Activated CD8-positive, alpha-beta memory T cell treated with anti-CD3 and anti-CD28 coated beads for 1 hour (primary cell): ENCODE measurements at regions not wholly inside any gene's neighbourhood (a gene's known extent, or its start where the extent isn't known, plus 50 kb on each side); places are given as distances from the start of the nearest gene placed in this dataset.

Experiments used
- DNase-seq, 2 donors: peaks; one replicate each; pipeline ENCODE4 v3.0.0-alpha.2; 2020; ENCODE audit warnings: low read depth in 1 of 2; ENCODE audit errors: extremely low read depth in 1 of 2

DNA sequence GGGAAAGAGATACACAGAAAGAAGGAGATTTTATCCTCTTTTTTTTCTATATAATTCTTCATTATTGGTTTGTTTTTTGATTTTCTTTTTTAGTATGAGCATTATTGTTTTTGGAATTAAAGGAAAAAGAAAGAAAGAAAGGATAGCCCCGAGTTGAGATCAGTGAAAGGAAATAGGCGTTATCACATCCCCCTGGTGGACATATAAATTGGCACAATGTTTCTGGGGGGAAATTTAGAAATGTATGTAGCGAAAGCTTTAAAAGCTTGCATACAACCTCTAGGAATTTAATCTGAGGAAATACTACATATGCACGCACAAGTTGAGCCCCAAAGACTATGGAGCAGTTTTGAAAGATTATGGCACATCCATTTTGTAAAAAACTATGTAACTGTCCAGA is 226.3 kb upstream of the LDB2 start:
- DNase-seq: no peak

GRCh38 chr4:17120761-17121160 is 222.3 kb upstream of the LDB2 start:
- no peak for DNase-seq

DNA sequence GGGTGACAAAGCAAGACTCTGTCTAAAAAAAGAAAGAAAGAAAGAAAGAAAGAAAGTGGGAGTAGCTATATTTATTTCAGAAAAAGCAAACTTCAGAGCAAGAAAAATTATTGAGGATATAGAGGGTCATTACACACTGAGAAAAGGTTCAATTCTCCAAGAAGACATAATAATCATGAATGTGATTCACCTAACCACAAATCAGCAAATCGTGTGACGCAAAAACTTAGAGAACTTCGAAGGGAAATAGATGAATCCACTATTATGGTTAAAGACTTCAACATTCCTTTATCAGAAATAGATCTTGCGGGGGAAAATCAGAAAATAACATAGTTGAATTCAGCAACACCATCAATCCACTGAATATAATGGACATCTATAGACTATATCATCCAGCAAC is 219.3 kb upstream of the LDB2 start:
- no peak for DNase-seq

DNA sequence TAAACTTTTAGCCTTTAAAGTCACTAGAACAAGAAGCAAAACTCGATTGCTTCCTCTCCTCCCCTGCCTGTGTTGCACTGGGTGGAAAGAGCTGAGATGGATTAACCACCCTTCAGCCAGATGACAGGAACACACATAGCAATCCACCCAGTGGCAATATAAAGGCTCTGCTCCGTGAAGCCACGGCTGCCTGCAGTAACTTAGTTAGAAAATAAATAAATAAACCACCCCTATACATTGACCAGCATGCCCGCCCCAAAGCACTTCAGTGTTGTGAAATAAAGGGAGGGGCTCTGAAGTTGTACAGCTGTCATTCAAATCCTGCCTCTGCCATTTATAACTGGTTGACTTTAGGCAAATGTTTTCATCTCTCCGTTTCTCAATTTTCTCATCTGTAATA is 217.1 kb upstream of the LDB2 start:
- no peak for DNase-seq

DNA sequence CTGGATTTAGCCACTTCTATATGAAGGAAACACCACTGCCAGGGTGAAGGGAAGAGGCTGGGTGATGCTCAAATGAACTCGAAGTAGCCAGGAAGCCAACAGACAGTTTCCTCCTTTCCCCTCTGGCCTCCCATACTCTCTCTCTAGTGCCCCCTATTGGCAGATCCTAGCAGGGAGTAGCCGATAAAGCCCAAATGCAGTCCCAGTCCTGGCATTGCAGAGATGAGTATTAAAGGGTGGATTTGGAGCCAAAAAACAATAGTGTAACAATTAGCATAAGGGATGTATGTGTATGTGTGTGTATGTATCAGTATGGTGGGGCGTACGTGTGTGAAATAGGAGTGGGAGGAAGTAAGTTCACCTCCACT is 213.8 kb upstream of the LDB2 start:
- DNase-seq: no peak

GRCh38 chr4:17109126-17109525 is 210.7 kb upstream of the LDB2 start:
- DNase-seq: no peak

- DNase-seq: no peak
Measured at GRCh38 chr4:17103231-17103630, 204.8 kb upstream of the LDB2 start.

DNA sequence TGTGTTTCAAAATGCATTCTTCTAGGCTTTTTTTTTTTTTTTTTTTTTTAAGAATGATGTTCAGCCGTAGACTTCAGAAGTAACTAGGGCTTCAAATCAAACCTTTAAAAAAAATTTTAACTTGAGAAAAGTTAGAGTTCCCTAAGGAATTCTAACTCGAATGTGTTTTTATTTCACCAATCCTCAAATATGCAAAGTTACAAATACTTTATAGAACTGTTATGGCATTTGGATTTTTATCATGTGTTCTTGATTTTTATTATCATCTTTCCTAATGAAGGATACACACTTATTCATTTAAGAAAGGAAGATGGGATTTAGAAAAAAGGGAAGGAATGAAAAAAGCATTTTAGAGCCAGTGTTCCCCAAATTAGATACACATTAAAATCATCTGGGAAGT is 200.6 kb upstream of the LDB2 start:
- no peak for DNase-seq

DNA sequence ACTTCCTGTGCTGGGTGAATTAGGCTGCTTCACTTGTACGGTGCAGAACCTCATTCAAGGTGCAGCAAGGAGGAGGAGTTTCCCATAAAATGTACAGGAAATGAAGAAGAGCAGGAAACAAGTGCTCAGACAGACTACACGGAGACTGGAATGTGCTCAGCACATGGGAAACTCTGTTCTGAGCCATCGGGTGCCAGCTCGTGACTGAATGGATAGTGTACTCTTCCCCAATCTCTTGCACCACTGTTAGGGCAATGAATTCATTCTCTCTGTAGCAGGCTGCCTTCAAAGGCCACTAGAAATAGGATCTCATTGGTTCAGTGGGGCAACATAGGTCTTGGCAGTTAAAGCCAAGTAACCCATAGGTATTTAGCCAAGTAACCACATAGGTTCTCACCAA is 200.0 kb upstream of the LDB2 start:
- no peak for DNase-seq

DNA sequence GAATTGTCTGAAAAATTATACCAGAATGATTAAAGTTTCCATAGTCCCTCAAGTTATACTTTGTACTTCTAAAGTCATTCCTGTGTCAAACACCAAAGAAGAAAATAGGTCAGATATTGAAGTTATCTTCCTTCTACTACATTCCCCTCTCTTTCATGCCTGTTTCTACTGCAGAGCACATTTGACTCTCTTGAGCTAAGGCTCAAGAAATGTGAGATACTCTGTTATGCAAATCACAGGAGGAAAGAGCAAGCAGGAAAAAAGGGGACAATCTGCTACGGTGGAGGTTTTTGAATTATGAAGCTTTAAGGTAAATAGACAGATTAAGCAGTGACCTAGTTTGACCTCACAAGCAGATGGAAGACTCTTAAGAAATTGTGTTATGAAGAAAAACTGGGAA is 198.9 kb upstream of the LDB2 start:
- no peak for DNase-seq

GRCh38 chr4:17096692-17097091 is 198.2 kb upstream of the LDB2 start:
- no peak for DNase-seq

DNA sequence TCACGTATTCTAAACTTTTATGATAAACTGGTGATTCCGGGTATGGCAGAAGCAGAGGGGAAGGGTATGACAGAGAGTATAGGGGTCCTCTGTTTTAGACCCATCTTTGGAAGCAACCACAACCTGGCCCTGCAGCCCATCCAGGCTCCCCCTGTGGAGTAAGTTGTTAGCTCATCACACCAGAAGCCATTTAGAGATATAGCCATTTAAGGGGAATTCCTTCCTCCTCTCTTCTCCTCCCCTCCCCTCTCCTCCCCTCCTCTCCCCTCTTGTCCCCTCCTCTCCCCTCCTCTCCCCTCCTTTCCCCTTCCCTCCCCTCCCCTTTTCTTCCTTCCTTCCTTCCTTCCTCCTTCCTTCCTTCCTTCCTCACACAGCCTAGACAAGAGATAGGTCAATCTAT is 197.3 kb upstream of the LDB2 start:
- DNase-seq: no peak

GRCh38 chr4:17094876-17095210 is 196.4 kb upstream of the LDB2 start:
- no peak for DNase-seq

DNA sequence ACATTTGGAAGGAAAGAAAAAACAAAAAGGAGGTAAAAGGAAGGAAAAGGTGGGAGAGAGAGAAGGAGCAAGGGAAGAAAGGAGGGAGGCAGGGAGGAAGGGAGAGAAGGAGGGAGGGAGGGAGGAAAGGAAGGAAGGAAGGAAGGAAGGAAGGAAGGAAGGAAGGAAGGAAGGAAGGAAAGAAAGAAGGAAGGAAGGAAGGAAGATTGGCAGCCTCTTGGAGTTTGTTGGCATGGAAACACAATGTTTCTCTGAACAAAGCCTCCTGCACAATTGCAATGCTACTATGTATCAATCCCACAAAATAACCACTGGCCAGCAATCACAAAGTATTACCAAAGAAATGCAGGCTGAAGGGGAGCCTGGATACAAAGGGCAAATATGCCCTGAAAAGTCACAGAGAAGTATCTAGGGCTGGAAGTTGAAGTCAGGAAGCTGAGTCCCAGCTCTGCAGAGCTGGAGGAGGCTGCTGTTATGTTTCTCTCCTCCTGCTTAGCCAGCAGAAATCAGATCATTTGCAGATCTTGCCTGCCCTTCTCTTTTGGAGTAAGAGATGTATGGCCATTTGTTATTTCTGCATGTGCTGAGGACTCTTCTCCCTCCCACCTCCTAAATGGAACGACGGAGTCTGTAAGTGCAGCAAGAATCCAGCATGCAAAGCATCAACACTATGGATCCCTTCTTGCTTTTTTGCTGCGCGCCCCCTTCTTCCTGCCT is 195.9 kb upstream of the LDB2 start:
- no peak for DNase-seq

- DNase-seq: no peak
Measured at GRCh38 chr4:17093481-17093880, 195.0 kb upstream of the LDB2 start.

DNA sequence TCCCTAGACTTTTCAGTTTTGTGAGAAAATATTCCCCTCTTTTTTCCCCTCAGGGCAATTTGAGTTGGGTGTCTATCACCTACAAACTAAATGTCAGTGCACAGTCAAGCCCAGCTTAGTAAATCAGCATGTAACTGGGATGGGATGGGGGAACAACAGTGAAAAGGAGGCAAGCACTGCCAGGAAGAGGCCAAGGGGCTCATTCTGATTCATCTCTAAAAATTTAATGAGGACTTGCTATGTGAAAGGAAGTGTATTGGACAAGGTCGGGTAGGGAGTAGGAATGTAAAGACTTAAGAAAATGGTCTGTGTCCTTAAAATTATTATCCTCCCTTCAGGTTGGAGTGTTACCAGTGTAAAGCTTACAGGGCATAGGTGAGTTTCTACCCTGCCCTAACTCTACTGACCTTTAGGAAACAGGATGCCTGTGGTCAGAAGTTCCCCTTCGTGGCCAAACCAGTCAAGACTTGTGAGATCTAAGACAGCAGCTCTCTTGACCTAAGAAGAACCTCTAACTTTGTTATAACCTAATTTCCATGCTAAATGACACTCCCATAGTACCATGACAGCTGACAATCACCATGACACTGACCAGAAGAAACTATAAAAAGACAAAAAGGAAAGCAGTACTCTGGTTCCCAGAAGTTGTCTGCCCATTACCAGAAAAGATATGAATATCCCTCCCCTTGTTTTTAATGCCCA is 194.4 kb upstream of the LDB2 start:
- DNase-seq: no peak

- no peak for DNase-seq
Measured at GRCh38 chr4:17091104-17091503, 192.7 kb upstream of the LDB2 start.

DNA sequence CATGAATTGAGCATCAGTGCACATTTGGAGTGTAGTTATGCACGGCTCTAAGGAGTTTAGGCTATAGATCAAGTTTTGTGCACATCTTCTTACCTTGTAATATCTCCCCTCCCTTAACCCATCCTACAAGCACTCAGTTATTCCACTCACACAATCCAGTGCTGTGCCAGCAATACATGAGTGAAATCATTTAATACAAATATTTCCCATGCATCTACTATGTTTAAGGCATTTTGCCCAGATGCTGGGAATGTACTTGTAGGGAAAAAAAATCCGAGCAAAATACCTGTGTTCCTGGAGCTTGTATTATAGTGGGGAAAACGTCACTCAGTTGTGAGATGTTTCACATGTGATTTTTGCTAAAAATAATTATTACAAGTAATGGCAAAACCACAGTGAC is 191.6 kb upstream of the LDB2 start:
- no peak for DNase-seq

DNA sequence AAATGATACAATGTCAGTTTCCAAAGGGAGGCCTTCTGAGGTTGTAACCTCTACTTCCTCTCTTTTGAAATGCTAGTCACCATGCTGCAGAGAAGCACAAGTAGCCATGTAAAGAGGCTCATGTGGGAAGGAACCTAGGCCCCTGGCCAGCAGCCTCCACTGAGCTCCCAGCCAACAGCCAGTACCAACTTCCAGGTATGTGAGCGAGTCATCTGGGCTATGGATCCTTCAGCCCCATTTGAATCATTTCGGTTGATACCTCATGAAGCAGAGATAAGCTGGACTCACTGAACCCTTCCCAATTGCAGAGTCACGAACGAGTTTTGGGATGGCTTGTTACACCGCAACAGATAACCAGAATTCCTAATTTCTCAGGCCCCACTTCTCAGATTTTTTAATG is 187.0 kb upstream of the LDB2 start:
- no peak for DNase-seq

GRCh38 chr4:17082186-17082585 is 183.7 kb upstream of the LDB2 start:
- no peak for DNase-seq

DNA sequence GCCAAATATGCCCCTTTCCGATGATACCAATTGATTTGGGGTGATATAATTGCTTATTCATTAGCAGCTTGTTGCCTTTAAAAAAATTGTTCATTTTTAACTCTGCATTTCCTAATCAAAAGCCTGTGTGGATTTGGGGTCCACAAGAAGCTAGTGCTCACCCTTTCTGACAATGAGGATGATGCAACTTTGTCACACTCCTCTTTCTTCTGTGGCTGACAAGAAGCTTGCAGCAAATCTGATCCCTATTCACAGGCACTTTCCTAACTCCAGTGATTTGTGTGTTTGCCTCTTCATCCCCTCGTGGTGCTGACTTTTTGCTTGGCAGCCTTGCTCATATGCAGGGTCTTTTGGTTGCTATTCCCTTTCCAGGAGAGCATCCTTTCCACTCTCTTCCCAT is 182.7 kb upstream of the LDB2 start:
- no peak for DNase-seq

DNA sequence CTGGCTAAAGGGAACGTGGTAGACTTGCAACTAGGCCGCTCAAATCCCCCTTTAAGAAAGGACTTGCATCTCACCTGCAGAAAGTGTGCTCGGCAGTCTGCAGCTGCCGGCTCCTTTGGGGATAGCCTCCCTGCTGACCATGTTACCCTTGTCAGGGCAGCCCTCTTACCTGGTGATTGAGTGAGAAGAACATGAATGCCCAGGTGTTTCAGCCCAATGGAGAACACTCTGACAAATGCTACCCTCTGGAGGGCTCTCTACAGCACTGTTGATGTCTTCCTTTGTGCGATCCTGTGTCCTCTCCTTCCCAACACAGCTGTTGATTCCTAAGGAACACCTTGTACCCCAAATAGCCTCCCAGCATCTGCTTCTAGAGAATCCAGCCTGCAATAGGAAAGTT is 178.7 kb upstream of the LDB2 start:
- DNase-seq: no peak

DNA sequence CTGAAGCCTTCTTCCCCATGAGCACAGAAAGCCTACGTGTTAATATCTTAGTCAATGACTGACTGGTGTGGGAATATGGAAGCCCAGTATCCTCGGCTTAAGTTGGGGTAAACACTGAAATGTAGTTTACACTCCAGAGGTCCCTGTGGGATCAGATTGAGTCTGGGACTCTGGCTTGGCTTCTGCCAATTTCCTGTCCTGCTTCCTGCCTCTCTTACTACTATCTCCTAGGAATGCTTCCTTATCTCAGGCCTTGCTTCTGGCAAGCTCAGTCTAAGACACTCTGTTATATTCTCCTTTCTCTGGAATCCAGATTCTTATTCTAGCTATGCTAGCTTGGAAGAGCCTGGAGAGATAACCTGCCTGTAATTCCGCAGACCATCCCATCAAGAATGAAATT is 174.0 kb upstream of the LDB2 start:
- DNase-seq: no peak
